ENCODE measurements at regions not wholly inside any gene's neighbourhood (a gene's known extent, or its start where the extent isn't known, plus 50 kb on each side); places are given as distances from the start of the nearest gene placed in this dataset.

DNA sequence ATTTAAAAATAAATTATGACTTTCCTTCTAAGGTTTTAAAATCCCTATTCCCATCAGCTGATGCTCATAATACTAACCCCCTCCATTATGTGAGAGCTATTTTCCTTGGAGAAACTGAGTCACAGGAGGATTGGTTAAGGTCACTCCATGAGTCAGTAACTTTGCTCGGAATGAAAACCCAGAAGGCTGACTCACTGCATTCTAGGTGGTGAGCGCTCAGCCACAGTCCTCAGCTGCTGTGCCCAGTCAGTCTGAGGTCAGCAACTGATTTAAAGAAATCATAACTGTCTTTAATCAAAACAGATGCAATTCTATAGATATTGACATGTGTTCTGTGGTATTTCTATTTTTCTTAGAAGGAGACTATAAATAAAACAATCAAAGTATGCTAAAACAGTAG, 359.2 kb downstream of the GJA1 start:
- TF ChIP-seq POLR2AphosphoS5 (IDR thresholded peaks at IDR 0.05; ENCODE audit: low read depth, low read length), result no peak
- no peak for TF ChIP-seq POLR2A (IDR thresholded peaks at IDR 0.05; ENCODE audit: low read depth, low read length)
